LoVo (cell line): ENCODE measurements at regions not wholly inside any gene's neighbourhood (a gene's known extent, or its start where the extent isn't known, plus 50 kb on each side); places are given as distances from the start of the nearest gene placed in this dataset.

Source experiments
- DNase-seq: peaks from one replicate; pipeline ENCODE4 v3.0.0-alpha.2; 2016; ENCODE audit warnings: low spot score

GRCh38 chr3:76063811-76064210 is 278.5 kb upstream of the ZNF717 start:
- no peak for DNase-seq

- DNase-seq: no peak
Observed at GRCh38 chr3:76065964-76066363, 280.6 kb upstream of the ZNF717 start.

- no peak for DNase-seq
Observed at GRCh38 chr3:76078101-76078500, 292.8 kb upstream of the ZNF717 start.

- no peak for DNase-seq
Observed at GRCh38 chr3:76083992-76084391, 298.6 kb upstream of the ZNF717 start.

- no peak for DNase-seq
Observed at GRCh38 chr3:76096036-76096435, 310.7 kb upstream of the ZNF717 start.

- no peak for DNase-seq
Observed at GRCh38 chr3:76096836-76097588, 311.7 kb upstream of the ZNF717 start.

GRCh38 chr3:76097589-76097969 is 312.2 kb upstream of the ZNF717 start:
- DNase-seq: no peak

GRCh38 chr3:76099956-76100355 is 314.6 kb upstream of the ZNF717 start:
- DNase-seq: no peak

GRCh38 chr3:76107935-76108570 is 322.7 kb upstream of the ZNF717 start:
- DNase-seq: peak; percentile 33

- no peak for DNase-seq
Observed at GRCh38 chr3:76111808-76112207, 326.5 kb upstream of the ZNF717 start.

- no peak for DNase-seq
Observed at GRCh38 chr3:76122007-76122406, 336.7 kb upstream of the ZNF717 start.

- no peak for DNase-seq
Observed at GRCh38 chr3:76129441-76129840, 344.1 kb upstream of the ZNF717 start.

- no peak for DNase-seq
Observed at GRCh38 chr3:76131396-76132153, 346.2 kb upstream of the ZNF717 start.

- DNase-seq: no peak
Observed at GRCh38 chr3:76132154-76132470, 346.8 kb upstream of the ZNF717 start.

- DNase-seq: no peak
Observed at GRCh38 chr3:76134166-76134565, 348.8 kb upstream of the ZNF717 start.

- DNase-seq: no peak
Observed at GRCh38 chr3:76138921-76139320, 353.6 kb upstream of the ZNF717 start.

- DNase-seq: no peak
Observed at GRCh38 chr3:76147846-76148245, 362.5 kb upstream of the ZNF717 start.

- no peak for DNase-seq
Observed at GRCh38 chr3:76152028-76152427, 366.7 kb upstream of the ZNF717 start.

GRCh38 chr3:76161856-76162255 is 376.5 kb upstream of the ZNF717 start:
- DNase-seq: no peak

GRCh38 chr3:76171647-76172046 is 386.3 kb upstream of the ZNF717 start:
- no peak for DNase-seq

GRCh38 chr3:76177610-76178009 is 392.3 kb upstream of the ZNF717 start:
- no peak for DNase-seq

GRCh38 chr3:76178412-76178811 is 393.1 kb upstream of the ZNF717 start:
- DNase-seq: no peak

GRCh38 chr3:76181213-76181612 is 395.9 kb upstream of the ZNF717 start:
- DNase-seq: no peak
